ENCODE measurements at regions not wholly inside any gene's neighbourhood (a gene's known extent, or its start where the extent isn't known, plus 50 kb on each side); places are given as distances from the start of the nearest gene placed in this dataset.

DNA sequence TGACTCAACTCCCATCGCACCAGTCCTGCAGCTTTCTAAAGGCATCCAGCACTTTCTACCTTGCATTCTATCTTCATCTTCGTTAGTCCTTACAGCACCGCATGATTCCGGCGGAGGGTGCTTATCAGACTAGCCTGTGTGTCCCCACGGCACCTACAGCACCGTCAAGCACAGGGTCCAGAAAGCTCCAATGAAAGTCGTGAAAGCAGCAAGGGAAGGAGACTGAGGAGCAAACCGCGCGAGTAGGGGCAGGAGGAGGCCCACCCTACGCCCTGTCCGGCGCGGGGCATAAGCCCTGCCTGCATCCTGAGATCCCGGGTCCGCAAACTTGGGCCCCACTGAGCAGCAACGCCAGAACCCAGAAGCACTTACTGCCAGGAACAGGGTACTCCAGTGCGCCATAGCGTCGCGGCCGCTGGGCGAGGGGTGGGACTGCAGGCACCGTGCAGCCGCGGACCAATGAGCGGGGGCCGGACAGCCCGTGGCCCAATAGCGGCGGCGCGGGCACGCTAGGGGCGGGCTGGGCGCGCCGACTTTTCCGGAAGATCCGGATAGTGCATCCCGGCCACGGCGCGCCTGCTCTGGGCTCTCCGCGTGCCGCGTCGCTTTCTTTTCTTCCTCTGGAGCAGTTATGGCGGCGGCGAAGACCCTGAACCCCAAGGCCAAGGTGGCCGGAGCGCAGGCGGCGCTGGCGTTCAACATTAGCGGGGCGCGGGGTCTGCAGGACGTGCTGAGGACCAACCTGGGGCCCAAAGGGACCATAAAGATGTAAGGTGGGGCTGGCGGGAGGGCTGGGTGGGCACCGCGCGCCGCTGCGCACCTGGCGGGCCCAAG lies 122.1 kb upstream of the VKORC1L1 start:
- Histone ChIP-seq H3K9me2 (ENCODE audit: insufficient read depth) (no peaks in the 10 kb centered on the region), H3K9me3 (ENCODE audit: control insufficient read depth in 1 of 2, insufficient read depth in 1 of 2, low read depth in 1 of 2, low read length in 2 of 2) (no peaks in the 10 kb centered on the region), H3K9ac (ENCODE audit: low read length) (peak overlapping the region; percentile 89), H3K79me2 (ENCODE audit: insufficient read depth, low read length) (peaks cover 61% of the 10 kb centered on the region), H3K4me2 (ENCODE audit: low read length) (peak overlapping the region; percentile 75), H4K20me1 (ENCODE audit: insufficient read depth) (no peaks in the 10 kb centered on the region), H3K4me3 (replicated peaks in 1 of 2; ENCODE audit: low read depth in 1 of 2, low read length in 2 of 2) (peak overlapping the region; percentile 81 to 97), H3K36me3 (ENCODE audit: control insufficient read depth in 1 of 2, insufficient read depth in 2 of 2, low read length in 2 of 2) (peaks cover 5 to 14% of the 10 kb centered on the region in 2 experiments; a peak in 1 of 4 replicates), H3K27ac (ENCODE audit: low read depth, low read length) (peak overlapping the region; percentile 80), H3K27me3 (ENCODE audit: insufficient read depth, low read length) (no peaks in the 10 kb centered on the region), H3K4me1 (ENCODE audit: control insufficient read depth in 1 of 2, insufficient read depth in 2 of 2, low read length in 2 of 2) (peaks cover 4 to 15% of the 10 kb centered on the region in 2 experiments; a peak in 3 of 4 replicates), H2AFZ (ENCODE audit: low read depth, low read length, poor library complexity, severe bottlenecking) (peak overlapping the region; percentile 28)
- BruUV-seq (replicated peaks), result TSS peak; percentile 78
- DNase-seq (ENCODE audit: low read depth, low spot score) (peak; percentile 60), ATAC-seq (peak; percentile 99)
- ChIA-PET RAD21 (ENCODE audit: low non-redundant PET in 1 of 2, low total read pairs in 2 of 2, uncharacterized antibody in 2 of 2, unreplicated experiment in 2 of 2) (no interaction called here), POLR2A (interaction anchor here (0.7 to 1.0 kb wide), 2 partner anchors 9 to 19 kb away, joined by 3 read pairs; no protein-coding TSS in a partner anchor), CTCF (no interaction called here)
- intact Hi-C loops (cut with micrococcal nuclease), result loop anchor here (10.0 kb wide), 1 partner anchor 686 kb away; no protein-coding TSS in a partner anchor
- TF ChIP-seq YY1 (IDR thresholded peaks at IDR 0.05; ENCODE audit: extremely low read depth, insufficient replicate concordance, low read depth, low read length) (peak; percentile 79), ZFX (IDR thresholded peaks at IDR 0.05) (peak; percentile 47; the same call in 1 of the 2 replicates), ZNF274 (IDR thresholded peaks at IDR 0.05; ENCODE audit: low read depth, low read length) (no peak), CEBPB (IDR thresholded peaks at IDR 0.05; ENCODE audit: low read depth) (no peak), FOSL1 (IDR thresholded peaks at IDR 0.05; ENCODE audit: low read depth) (no peak), SIN3A (IDR thresholded peaks at IDR 0.05; ENCODE audit: low read depth) (peak; percentile 85), ELF1 (IDR thresholded peaks at IDR 0.05; ENCODE audit: borderline replicate concordance, low read depth) (peak; percentile 59), EGR1 (IDR thresholded peaks at IDR 0.05; ENCODE audit: low read depth) (no peak), EZH2 (IDR thresholded peaks at IDR 0.05) (no peak), CBX3 (IDR thresholded peaks at IDR 0.05; ENCODE audit: low read depth) (no peak), SP1 (IDR thresholded peaks at IDR 0.05; ENCODE audit: low read depth) (peak; percentile 90), POLR2AphosphoS5 (IDR thresholded peaks at IDR 0.05; ENCODE audit: low read depth, low read length) (peak; percentile 88), TCF7L2 (IDR thresholded peaks at IDR 0.05; ENCODE audit: borderline replicate concordance, extremely low read depth, insufficient read depth, insufficient read length) (peak; percentile 40), POLR2A (IDR thresholded peaks at IDR 0.05; ENCODE audit: borderline replicate concordance, extremely low read depth, insufficient read depth, insufficient read length) (peak; percentile 85), EZH2phosphoT487 (IDR thresholded peaks at IDR 0.05; ENCODE audit: borderline replicate concordance) (no peak)
- TF ChIP-seq, protein P1, sequence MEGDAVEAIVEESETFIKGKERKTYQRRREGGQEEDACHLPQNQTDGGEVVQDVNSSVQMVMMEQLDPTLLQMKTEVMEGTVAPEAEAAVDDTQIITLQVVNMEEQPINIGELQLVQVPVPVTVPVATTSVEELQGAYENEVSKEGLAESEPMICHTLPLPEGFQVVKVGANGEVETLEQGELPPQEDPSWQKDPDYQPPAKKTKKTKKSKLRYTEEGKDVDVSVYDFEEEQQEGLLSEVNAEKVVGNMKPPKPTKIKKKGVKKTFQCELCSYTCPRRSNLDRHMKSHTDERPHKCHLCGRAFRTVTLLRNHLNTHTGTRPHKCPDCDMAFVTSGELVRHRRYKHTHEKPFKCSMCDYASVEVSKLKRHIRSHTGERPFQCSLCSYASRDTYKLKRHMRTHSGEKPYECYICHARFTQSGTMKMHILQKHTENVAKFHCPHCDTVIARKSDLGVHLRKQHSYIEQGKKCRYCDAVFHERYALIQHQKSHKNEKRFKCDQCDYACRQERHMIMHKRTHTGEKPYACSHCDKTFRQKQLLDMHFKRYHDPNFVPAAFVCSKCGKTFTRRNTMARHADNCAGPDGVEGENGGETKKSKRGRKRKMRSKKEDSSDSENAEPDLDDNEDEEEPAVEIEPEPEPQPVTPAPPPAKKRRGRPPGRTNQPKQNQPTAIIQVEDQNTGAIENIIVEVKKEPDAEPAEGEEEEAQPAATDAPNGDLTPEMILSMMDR (IDR thresholded peaks at IDR 0.05 in 2 of 3, conservative IDR thresholded peaks at IDR 0.05 in 1 of 3; ENCODE audit: borderline replicate concordance in 1 of 3, insufficient read depth in 1 of 3, low read depth in 2 of 3, low read length in 2 of 3), result no peak
- TF ChIP-seq, protein P2, sequence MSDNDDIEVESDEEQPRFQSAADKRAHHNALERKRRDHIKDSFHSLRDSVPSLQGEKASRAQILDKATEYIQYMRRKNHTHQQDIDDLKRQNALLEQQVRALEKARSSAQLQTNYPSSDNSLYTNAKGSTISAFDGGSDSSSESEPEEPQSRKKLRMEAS (IDR thresholded peaks at IDR 0.05), result peak; percentile 91
- TF ChIP-seq, protein P3, sequence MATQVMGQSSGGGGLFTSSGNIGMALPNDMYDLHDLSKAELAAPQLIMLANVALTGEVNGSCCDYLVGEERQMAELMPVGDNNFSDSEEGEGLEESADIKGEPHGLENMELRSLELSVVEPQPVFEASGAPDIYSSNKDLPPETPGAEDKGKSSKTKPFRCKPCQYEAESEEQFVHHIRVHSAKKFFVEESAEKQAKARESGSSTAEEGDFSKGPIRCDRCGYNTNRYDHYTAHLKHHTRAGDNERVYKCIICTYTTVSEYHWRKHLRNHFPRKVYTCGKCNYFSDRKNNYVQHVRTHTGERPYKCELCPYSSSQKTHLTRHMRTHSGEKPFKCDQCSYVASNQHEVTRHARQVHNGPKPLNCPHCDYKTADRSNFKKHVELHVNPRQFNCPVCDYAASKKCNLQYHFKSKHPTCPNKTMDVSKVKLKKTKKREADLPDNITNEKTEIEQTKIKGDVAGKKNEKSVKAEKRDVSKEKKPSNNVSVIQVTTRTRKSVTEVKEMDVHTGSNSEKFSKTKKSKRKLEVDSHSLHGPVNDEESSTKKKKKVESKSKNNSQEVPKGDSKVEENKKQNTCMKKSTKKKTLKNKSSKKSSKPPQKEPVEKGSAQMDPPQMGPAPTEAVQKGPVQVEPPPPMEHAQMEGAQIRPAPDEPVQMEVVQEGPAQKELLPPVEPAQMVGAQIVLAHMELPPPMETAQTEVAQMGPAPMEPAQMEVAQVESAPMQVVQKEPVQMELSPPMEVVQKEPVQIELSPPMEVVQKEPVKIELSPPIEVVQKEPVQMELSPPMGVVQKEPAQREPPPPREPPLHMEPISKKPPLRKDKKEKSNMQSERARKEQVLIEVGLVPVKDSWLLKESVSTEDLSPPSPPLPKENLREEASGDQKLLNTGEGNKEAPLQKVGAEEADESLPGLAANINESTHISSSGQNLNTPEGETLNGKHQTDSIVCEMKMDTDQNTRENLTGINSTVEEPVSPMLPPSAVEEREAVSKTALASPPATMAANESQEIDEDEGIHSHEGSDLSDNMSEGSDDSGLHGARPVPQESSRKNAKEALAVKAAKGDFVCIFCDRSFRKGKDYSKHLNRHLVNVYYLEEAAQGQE (IDR thresholded peaks at IDR 0.05; ENCODE audit: low read depth), result no peak
- TF ChIP-seq, protein P4, sequence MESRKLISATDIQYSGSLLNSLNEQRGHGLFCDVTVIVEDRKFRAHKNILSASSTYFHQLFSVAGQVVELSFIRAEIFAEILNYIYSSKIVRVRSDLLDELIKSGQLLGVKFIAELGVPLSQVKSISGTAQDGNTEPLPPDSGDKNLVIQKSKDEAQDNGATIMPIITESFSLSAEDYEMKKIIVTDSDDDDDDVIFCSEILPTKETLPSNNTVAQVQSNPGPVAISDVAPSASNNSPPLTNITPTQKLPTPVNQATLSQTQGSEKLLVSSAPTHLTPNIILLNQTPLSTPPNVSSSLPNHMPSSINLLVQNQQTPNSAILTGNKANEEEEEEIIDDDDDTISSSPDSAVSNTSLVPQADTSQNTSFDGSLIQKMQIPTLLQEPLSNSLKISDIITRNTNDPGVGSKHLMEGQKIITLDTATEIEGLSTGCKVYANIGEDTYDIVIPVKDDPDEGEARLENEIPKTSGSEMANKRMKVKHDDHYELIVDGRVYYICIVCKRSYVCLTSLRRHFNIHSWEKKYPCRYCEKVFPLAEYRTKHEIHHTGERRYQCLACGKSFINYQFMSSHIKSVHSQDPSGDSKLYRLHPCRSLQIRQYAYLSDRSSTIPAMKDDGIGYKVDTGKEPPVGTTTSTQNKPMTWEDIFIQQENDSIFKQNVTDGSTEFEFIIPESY (IDR thresholded peaks at IDR 0.05; ENCODE audit: extremely low read depth, insufficient replicate concordance, low read length), result peak; percentile 32

Measured in HCT116 (cell line).